ENCODE measurements at regions not wholly inside any gene's neighbourhood (a gene's known extent, or its start where the extent isn't known, plus 50 kb on each side); places are given as distances from the start of the nearest gene placed in this dataset.

DNA sequence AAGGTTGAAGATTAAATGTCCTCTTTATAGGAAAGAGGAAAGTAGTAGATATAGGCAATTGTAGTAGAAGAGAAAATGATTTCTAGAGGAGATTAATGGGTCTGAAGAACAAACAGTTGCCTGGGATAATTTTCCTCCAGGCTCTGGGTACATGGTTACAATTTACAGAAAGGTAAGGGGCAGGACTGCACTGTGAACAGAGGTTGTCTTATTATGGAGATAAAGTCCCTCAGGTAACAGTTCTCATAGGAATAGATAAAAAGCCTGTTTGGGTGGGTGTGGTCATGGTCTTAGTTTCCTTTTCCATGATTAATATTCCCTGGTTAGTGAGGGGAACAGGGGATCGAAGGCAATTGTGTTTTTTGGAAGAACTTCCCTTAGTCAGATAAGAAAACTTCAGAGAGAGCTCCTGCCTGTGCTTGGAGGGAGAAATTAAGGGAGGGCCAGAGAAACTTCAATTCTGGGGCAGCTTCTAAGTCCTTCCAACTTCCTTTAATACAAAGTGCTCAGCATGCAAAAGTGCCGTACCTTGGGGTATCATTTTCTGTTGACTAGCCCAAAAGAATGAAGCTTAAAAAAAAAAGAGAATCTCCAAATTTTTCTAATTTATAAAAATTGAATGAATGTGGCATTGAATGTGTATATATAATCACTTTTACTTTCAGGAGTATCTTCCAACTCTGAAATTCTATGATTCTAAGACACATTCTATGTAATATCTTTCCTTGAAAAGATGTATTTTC, 295.4 kb upstream of the USP25 start:
- no peaks in the 10 kb centered on the region for H3K9me3 ChIP-seq (ENCODE audit: control insufficient read depth in 2 of 3, insufficient read depth in 1 of 3, low read length in 3 of 3)
- no peak overlapping the region for H3K27ac ChIP-seq (ENCODE audit: low read depth in 2 of 2, low read length in 2 of 2)
- FAIRE-seq, result no peak
- no peaks in the 10 kb centered on the region for H3K36me3 ChIP-seq (ENCODE audit: control insufficient read depth in 2 of 3, insufficient read depth in 3 of 3, low read length in 3 of 3)
- no peak overlapping the region for H3K9ac ChIP-seq (ENCODE audit: low read length in 3 of 3)
- H3K27me3 ChIP-seq (ENCODE audit: control insufficient read depth, insufficient read depth, low read length), result no peaks in the 10 kb centered on the region
- peaks cover 0 to 2% (median 0%) of the 10 kb centered on the region in 3 donors for H3K4me1 ChIP-seq (ENCODE audit: control insufficient read depth in 2 of 3, insufficient read depth in 2 of 3, low read depth in 1 of 3, low read length in 3 of 3)
- TF ChIP-seq, protein P1, sequence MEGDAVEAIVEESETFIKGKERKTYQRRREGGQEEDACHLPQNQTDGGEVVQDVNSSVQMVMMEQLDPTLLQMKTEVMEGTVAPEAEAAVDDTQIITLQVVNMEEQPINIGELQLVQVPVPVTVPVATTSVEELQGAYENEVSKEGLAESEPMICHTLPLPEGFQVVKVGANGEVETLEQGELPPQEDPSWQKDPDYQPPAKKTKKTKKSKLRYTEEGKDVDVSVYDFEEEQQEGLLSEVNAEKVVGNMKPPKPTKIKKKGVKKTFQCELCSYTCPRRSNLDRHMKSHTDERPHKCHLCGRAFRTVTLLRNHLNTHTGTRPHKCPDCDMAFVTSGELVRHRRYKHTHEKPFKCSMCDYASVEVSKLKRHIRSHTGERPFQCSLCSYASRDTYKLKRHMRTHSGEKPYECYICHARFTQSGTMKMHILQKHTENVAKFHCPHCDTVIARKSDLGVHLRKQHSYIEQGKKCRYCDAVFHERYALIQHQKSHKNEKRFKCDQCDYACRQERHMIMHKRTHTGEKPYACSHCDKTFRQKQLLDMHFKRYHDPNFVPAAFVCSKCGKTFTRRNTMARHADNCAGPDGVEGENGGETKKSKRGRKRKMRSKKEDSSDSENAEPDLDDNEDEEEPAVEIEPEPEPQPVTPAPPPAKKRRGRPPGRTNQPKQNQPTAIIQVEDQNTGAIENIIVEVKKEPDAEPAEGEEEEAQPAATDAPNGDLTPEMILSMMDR (IDR thresholded peaks at IDR 0.05; ENCODE audit: borderline replicate concordance, extremely low read depth, insufficient read depth), result no peak
- DNase-seq, result no peak
- intact Hi-C loops (cut with DNase I), result no loop called here
- H3K4me3 ChIP-seq (ENCODE audit: low read length in 3 of 3), result no peak overlapping the region

DNA sequence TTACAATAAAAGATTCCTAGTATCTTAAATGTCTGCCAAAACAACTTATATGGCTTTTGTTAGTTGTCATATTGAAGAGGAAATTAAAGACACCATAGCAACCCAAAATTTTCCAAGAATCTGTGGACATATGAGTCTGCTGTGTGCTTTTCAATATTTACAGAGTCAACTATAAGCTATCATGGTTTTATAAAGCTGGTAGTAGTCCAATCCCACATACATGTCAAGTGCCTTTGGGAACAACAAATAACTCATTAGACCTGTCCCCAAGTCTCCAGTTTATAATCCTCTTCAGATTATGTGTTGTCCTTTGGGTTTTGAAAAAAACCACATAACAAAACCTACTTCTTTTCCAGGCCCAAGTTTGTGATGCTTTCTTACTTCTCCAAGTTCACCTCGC, 293.8 kb upstream of the USP25 start:
- H3K27ac ChIP-seq (ENCODE audit: low read depth in 2 of 2, low read length in 2 of 2), result no peak overlapping the region
- DNase-seq, result no peak
- intact Hi-C loops (cut with DNase I), result no loop called here
- no peaks in the 10 kb centered on the region for H3K27me3 ChIP-seq (ENCODE audit: control insufficient read depth, insufficient read depth, low read length)
- H3K4me1 ChIP-seq (ENCODE audit: control insufficient read depth in 2 of 3, insufficient read depth in 2 of 3, low read depth in 1 of 3, low read length in 3 of 3), result peaks cover 0 to 14% (median 2%) of the 10 kb centered on the region in 3 donors
- no peaks in the 10 kb centered on the region for H3K36me3 ChIP-seq (ENCODE audit: control insufficient read depth in 2 of 3, insufficient read depth in 3 of 3, low read length in 3 of 3)
- no peak overlapping the region for H3K9ac ChIP-seq (ENCODE audit: low read length in 3 of 3)
- no peak for FAIRE-seq
- no peaks in the 10 kb centered on the region for H3K9me3 ChIP-seq (ENCODE audit: control insufficient read depth in 2 of 3, insufficient read depth in 1 of 3, low read length in 3 of 3)
- TF ChIP-seq, protein P1 (IDR thresholded peaks at IDR 0.05; ENCODE audit: borderline replicate concordance, extremely low read depth, insufficient read depth), result no peak
- H3K4me3 ChIP-seq (ENCODE audit: low read length in 3 of 3), result no peak overlapping the region

DNA sequence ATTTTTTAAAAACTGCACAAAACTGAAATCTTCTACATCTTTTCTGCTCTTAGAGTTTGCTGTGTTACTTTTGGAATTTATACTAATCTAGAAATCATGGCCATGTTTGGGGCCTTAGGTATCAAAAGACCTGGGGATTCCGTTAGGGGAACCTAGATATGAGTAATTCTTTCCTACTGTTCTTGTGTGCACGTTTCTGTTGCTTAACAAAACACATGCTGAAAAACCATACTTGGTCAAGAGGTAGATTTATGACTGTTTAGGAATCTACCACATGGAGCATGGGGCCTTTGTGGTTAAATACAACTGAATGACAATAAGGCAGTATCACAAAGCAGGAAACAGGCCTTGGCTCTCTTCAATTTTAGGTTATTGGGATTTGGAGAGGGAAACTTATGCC, 291.9 kb upstream of the USP25 start:
- FAIRE-seq, result no peak

More for the DNA sequence above, 291.9 kb upstream of the USP25 start:
- intact Hi-C loops (cut with DNase I), result no loop called here
- Histone ChIP-seq H3K27ac (ENCODE audit: low read depth in 2 of 2, low read length in 2 of 2) (no peak overlapping the region), H3K4me3 (ENCODE audit: low read length in 3 of 3) (no peak overlapping the region), H3K9me3 (ENCODE audit: control insufficient read depth in 2 of 3, insufficient read depth in 1 of 3, low read length in 3 of 3) (no peaks in the 10 kb centered on the region), H3K36me3 (ENCODE audit: control insufficient read depth in 2 of 3, insufficient read depth in 3 of 3, low read length in 3 of 3) (no peaks in the 10 kb centered on the region), H3K27me3 (ENCODE audit: control insufficient read depth, insufficient read depth, low read length) (no peaks in the 10 kb centered on the region), H3K9ac (ENCODE audit: low read length in 3 of 3) (no peak overlapping the region), H3K4me1 (ENCODE audit: control insufficient read depth in 2 of 3, insufficient read depth in 2 of 3, low read depth in 1 of 3, low read length in 3 of 3) (peaks cover 0 to 19% (median 4%) of the 10 kb centered on the region in 3 donors)
- no peak for DNase-seq
- TF ChIP-seq, protein P1 (IDR thresholded peaks at IDR 0.05; ENCODE audit: borderline replicate concordance, extremely low read depth, insufficient read depth), result no peak

Data from kidney (tissue), 13 donors.